H1 (cell line): ENCODE measurements at regions not wholly inside any gene's neighbourhood (a gene's known extent, or its start where the extent isn't known, plus 50 kb on each side); places are given as distances from the start of the nearest gene placed in this dataset.

Experiments
- FOSL1 ChIP-seq: IDR thresholded peaks from 2 replicates; pipeline ENCODE4 v1.6.1; 2011; ENCODE audit warnings: mild to moderate bottlenecking, low read depth, low read length, moderate library complexity; ENCODE audit not compliant: insufficient read depth
- HDAC2 ChIP-seq, 2 experiments: fragments of 300-600 bp in 1 of 2; sonication (generic) in 1 of 2; IDR thresholded peaks; 2 replicates each; pipeline ENCODE4 v1.6.1; 2011 to 2012; ENCODE audit warnings: low read depth in 2 of 2, low read length in 2 of 2, mild to moderate bottlenecking in 2 of 2, moderate library complexity in 2 of 2, borderline replicate concordance in 1 of 2, inconsistent platforms in 1 of 2
- RFX5 ChIP-seq: IDR thresholded peaks from 2 replicates; pipeline ENCODE4 v1.6.1; 2011; ENCODE audit warnings: low read depth, low read length, improper control_type of control experiment, borderline replicate concordance
- SP2 ChIP-seq: IDR thresholded peaks from 2 replicates; pipeline ENCODE4 v1.6.1; 2012; ENCODE audit warnings: mild to moderate bottlenecking, low read length, inconsistent platforms

DNA sequence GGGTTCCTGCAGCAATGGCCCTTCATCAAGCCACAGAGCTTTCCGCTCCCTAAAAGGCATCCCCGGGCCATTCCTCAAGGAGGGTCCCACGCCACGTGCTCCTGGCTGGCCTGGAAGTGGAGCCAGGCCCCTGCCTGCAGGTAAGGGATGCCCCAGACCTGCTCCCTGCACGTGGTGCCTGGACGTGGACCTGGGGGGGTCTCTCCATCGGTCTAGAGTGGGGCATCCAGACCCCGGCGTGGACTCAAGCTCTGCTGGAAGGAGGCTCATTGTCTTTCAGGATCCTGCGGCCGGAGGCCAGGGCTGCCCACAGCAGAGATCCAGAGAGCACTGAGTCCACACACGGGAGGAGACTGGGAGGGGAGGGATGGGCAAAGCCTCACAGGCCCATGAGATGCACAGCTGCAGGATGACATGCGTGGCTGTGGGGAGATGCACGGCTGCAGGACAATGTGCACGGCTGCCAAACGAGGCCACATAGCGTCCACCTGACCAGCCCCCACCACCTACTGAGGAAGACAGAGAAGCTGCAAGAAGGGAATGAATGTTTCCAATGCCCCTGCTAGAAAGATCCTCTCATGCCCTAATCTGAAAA, 236.7 kb downstream of the BRD1 start (continued):
- TF ChIP-seq SP2 (no peak), HDAC2 (IDR thresholded peaks at IDR 0.05; ENCODE audit: borderline replicate concordance in 1 of 2, low read depth in 2 of 2, low read length in 2 of 2) (no peak), FOSL1 (no peak), RFX5 (no peak)
